ENCODE measurements at regions not wholly inside any gene's neighbourhood (a gene's known extent, or its start where the extent isn't known, plus 50 kb on each side); places are given as distances from the start of the nearest gene placed in this dataset.
"Not testable (repeated sequence)": the region's sequence is repeated elsewhere in the genome, so short reads cannot be mapped to it uniquely, and the experiment has no call there.

- not testable (repeated sequence) for TF ChIP-seq POLR2A, POLR2AphosphoS5 (IDR thresholded peaks at IDR 0.05)
- TF ChIP-seq, protein P1, sequence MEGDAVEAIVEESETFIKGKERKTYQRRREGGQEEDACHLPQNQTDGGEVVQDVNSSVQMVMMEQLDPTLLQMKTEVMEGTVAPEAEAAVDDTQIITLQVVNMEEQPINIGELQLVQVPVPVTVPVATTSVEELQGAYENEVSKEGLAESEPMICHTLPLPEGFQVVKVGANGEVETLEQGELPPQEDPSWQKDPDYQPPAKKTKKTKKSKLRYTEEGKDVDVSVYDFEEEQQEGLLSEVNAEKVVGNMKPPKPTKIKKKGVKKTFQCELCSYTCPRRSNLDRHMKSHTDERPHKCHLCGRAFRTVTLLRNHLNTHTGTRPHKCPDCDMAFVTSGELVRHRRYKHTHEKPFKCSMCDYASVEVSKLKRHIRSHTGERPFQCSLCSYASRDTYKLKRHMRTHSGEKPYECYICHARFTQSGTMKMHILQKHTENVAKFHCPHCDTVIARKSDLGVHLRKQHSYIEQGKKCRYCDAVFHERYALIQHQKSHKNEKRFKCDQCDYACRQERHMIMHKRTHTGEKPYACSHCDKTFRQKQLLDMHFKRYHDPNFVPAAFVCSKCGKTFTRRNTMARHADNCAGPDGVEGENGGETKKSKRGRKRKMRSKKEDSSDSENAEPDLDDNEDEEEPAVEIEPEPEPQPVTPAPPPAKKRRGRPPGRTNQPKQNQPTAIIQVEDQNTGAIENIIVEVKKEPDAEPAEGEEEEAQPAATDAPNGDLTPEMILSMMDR (IDR thresholded peaks at IDR 0.05): not testable (repeated sequence)
These were observed 301.6 kb downstream of the PTGER3 start for GRCh38 chr1:70746062-70746461.
